ENCODE measurements at regions not wholly inside any gene's neighbourhood (a gene's known extent, or its start where the extent isn't known, plus 50 kb on each side); places are given as distances from the start of the nearest gene placed in this dataset.

GRCh38 chr5:143687604-143688003 is 124.4 kb upstream of the HMHB1 start:
- H2BK5ac ChIP-seq (ENCODE audit: low read depth, low read length), result no peak overlapping the region
- no peaks in the 10 kb centered on the region for H3K9me3 ChIP-seq (ENCODE audit: insufficient read depth in 2 of 2, low read depth in 1 of 2, low read length in 1 of 2)
- no peak overlapping the region for H3K56ac ChIP-seq (replicated peaks; ENCODE audit: insufficient read length, low read depth, low read length)
- H3K4me1 ChIP-seq (replicated peaks in 1 of 4; ENCODE audit: control insufficient read depth in 3 of 4, insufficient read depth in 4 of 4, low read length in 3 of 4), result no peaks in the 10 kb centered on the region
- H2BK12ac ChIP-seq (ENCODE audit: low read depth, low read length), result no peak overlapping the region
- FAIRE-seq, result no peak
- CTCF ChIA-PET (ENCODE audit: partially characterized antibody), result interaction anchor here (0.8 kb wide), 1 partner anchor 576 kb away, joined by 3 read pairs; no protein-coding TSS in a partner anchor
- no peaks in the 10 kb centered on the region for H3K27me3 ChIP-seq (replicated peaks in 1 of 4; ENCODE audit: control insufficient read depth in 3 of 4, extremely low read depth in 1 of 4, insufficient read depth in 3 of 4, low read length in 3 of 4)
- H3K18ac ChIP-seq (ENCODE audit: extremely low read depth, low read length), result no peak overlapping the region
- no peaks in the 10 kb centered on the region for H4K20me1 ChIP-seq (replicated peaks in 1 of 2; ENCODE audit: control insufficient read depth in 1 of 2, insufficient read depth in 2 of 2, low read length in 2 of 2)
- DNase-seq (ENCODE audit: low read depth in 1 of 2, low spot score in 2 of 2), result no peak
- no peak overlapping the region for H4K5ac ChIP-seq (ENCODE audit: insufficient read length, low read depth, low read length)
- no peak overlapping the region for H2AFZ ChIP-seq (ENCODE audit: low read length)
- H2BK20ac ChIP-seq (ENCODE audit: low read length), result no peak overlapping the region
- H3K4me3 ChIP-seq (ENCODE audit: extremely low read depth in 1 of 4, insufficient read depth in 2 of 4, low read depth in 3 of 4, low read length in 4 of 4), result no peak overlapping the region
- no peaks in the 10 kb centered on the region for H3K79me2 ChIP-seq (ENCODE audit: control insufficient read depth in 1 of 2, insufficient read depth in 2 of 2, low read length in 2 of 2)
- H4K8ac ChIP-seq (ENCODE audit: extremely low read depth, insufficient read depth, low read length), result no peak overlapping the region
- no peak overlapping the region for H3K23ac ChIP-seq (ENCODE audit: insufficient read length)
- no peak overlapping the region for H3K9ac ChIP-seq (replicated peaks in 1 of 4; ENCODE audit: extremely low read depth in 1 of 4, low read depth in 3 of 4, low read length in 3 of 4)
- no peak overlapping the region for H3K14ac ChIP-seq (ENCODE audit: insufficient read length)
- no peak overlapping the region for H2AK5ac ChIP-seq (ENCODE audit: low read depth, low read length)
- no peak overlapping the region for H3K4me2 ChIP-seq (ENCODE audit: insufficient read depth in 1 of 2, low read depth in 2 of 2, low read length in 2 of 2)
- H3K4ac ChIP-seq (replicated peaks; ENCODE audit: insufficient read length, low read depth, low read length), result no peak overlapping the region
- TF ChIP-seq TEAD4 (IDR thresholded peaks at IDR 0.05; ENCODE audit: low read depth, low read length), result no peak
- no peak for TF ChIP-seq HDAC2 (IDR thresholded peaks at IDR 0.05; ENCODE audit: borderline replicate concordance in 1 of 2, low read depth in 2 of 2, low read length in 2 of 2)
- no peak for TF ChIP-seq SP4 (IDR thresholded peaks at IDR 0.05; ENCODE audit: low read length)
- no peak for TF ChIP-seq RAD21 (IDR thresholded peaks at IDR 0.05 in 1 of 2, conservative IDR thresholded peaks at IDR 0.05 in 1 of 2; ENCODE audit: low read depth in 2 of 2, low read length in 2 of 2)
- no peak for TF ChIP-seq CTBP2 (IDR thresholded peaks at IDR 0.05; ENCODE audit: borderline replicate concordance, insufficient read depth, insufficient read length, low read length)
- no peak for TF ChIP-seq RNF2 (IDR thresholded peaks at IDR 0.05; ENCODE audit: borderline replicate concordance, low read depth, low read length, missing control alignments, poor library complexity, severe bottlenecking)
- no peak for TF ChIP-seq TAF1 (IDR thresholded peaks at IDR 0.05; ENCODE audit: low read depth, low read length)
- no peak overlapping the region for H2BK15ac ChIP-seq (ENCODE audit: low read length)
- no peaks in the 10 kb centered on the region for H3K79me1 ChIP-seq (ENCODE audit: low read depth, low read length)
- no peaks in the 10 kb centered on the region for H3K36me3 ChIP-seq (ENCODE audit: control insufficient read depth in 2 of 4, insufficient read depth in 4 of 4, low read length in 3 of 4)
- H3K27ac ChIP-seq (ENCODE audit: low read depth, low read length), result no peak overlapping the region
- POLR2A ChIA-PET (ENCODE audit: partially characterized antibody), result no interaction called here
- no peak overlapping the region for H2BK120ac ChIP-seq (replicated peaks; ENCODE audit: low read depth, low read length)
- H4K91ac ChIP-seq (replicated peaks; ENCODE audit: insufficient read length, low read length), result no peak overlapping the region
- no peaks in the 10 kb centered on the region for H3K23me2 ChIP-seq (ENCODE audit: low read depth, low read length)
